Ovary (tissue), 3 donors: ENCODE measurements at regions not wholly inside any gene's neighbourhood (a gene's known extent, or its start where the extent isn't known, plus 50 kb on each side); places are given as distances from the start of the nearest gene placed in this dataset.

Source experiments
- EP300 ChIP-seq: sonication (generic); formaldehyde crosslinking; IDR thresholded peaks from one replicate; pipeline ENCODE4 v1.6.1; 2017; ENCODE audit warnings: antibody characterized with exemption
- POLR2A ChIP-seq: fragments of 450-650 bp; IDR thresholded peaks from one replicate; pipeline ENCODE4 v1.6.1; 2017; ENCODE audit warnings: antibody characterized with exemption, mild to moderate bottlenecking, moderate library complexity
- TF ChIP-seq, protein P1 (sequence below), 3 donors: fragments of 450-650 bp in 2 of 3; fragments of 200-600 bp in 1 of 3; IDR thresholded peaks; one replicate each; pipeline versions ENCODE4 v1.5.1 to v1.8.0; 2016 to 2022; ENCODE audit warnings: antibody characterized with exemption in 3 of 3, mild to moderate bottlenecking in 1 of 3
- donor health status: DM: no; HTN: no; CAD: no.

GRCh38 chr15:38897551-38897950 is 332.9 kb upstream of the RASGRP1 start:
- TF ChIP-seq, protein P1, sequence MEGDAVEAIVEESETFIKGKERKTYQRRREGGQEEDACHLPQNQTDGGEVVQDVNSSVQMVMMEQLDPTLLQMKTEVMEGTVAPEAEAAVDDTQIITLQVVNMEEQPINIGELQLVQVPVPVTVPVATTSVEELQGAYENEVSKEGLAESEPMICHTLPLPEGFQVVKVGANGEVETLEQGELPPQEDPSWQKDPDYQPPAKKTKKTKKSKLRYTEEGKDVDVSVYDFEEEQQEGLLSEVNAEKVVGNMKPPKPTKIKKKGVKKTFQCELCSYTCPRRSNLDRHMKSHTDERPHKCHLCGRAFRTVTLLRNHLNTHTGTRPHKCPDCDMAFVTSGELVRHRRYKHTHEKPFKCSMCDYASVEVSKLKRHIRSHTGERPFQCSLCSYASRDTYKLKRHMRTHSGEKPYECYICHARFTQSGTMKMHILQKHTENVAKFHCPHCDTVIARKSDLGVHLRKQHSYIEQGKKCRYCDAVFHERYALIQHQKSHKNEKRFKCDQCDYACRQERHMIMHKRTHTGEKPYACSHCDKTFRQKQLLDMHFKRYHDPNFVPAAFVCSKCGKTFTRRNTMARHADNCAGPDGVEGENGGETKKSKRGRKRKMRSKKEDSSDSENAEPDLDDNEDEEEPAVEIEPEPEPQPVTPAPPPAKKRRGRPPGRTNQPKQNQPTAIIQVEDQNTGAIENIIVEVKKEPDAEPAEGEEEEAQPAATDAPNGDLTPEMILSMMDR (IDR thresholded peaks at IDR 0.05) = no peak
- TF ChIP-seq POLR2A (no peak), EP300 (no peak)
